Testis (tissue), 2 donors: ENCODE measurements at regions not wholly inside any gene's neighbourhood (a gene's known extent, or its start where the extent isn't known, plus 50 kb on each side); places are given as distances from the start of the nearest gene placed in this dataset.

Experiments used
- CTCF ChIP-seq, 3 experiments: fragments of 450-650 bp in 2 of 3; fragments of 200-600 bp in 1 of 3; sonication (generic) in 1 of 3; IDR thresholded peaks; one replicate each; pipeline ENCODE4 v1.5.1; 2016 to 2019; ENCODE audit warnings: antibody characterized with exemption in 3 of 3, mild to moderate bottlenecking in 2 of 3, moderate library complexity in 1 of 3
- POLR2A ChIP-seq: fragments of 450-650 bp; IDR thresholded peaks from one replicate; pipeline ENCODE4 v1.6.1; 2017; ENCODE audit warnings: antibody characterized with exemption, mild to moderate bottlenecking, moderate library complexity

GRCh38 chr19:30231408-30232318 is 140.5 kb upstream of the ZNF536 start:
- TF ChIP-seq CTCF (IDR thresholded peaks at IDR 0.05): no peak
- no peak for TF ChIP-seq POLR2A
